Loucy (cell line): ENCODE measurements at regions not wholly inside any gene's neighbourhood (a gene's known extent, or its start where the extent isn't known, plus 50 kb on each side); places are given as distances from the start of the nearest gene placed in this dataset.

ENCODE experiments used
- H2AFZ ChIP-seq: fragments of 200-600 bp; sonication (generic); 2 replicates; pipeline ENCODE4 v1.6.0; 2016; ENCODE audit warnings: antibody characterized with exemption, mild to moderate bottlenecking, low read length, moderate library complexity
- H3F3A ChIP-seq: fragments of 200-600 bp; 2 replicates; pipeline ENCODE4 v1.6.0; 2016; ENCODE audit warnings: antibody characterized with exemption, low read depth, mild to moderate bottlenecking
- H3K27me3 ChIP-seq: fragments of 200-600 bp; sonication (generic); 2 replicates; pipeline ENCODE4 v1.6.1; 2014; ENCODE audit warnings: low read length, mild to moderate bottlenecking; ENCODE audit not compliant: insufficient read depth, poor library complexity, severe bottlenecking
- H3K36me3 ChIP-seq: fragments of 200-600 bp; sonication (generic); 2 replicates; pipeline ENCODE4 v1.6.1; 2016; ENCODE audit warnings: low read length; ENCODE audit not compliant: insufficient read depth
- H3K4me1 ChIP-seq: fragments of 200-600 bp; sonication (generic); 2 replicates; pipeline ENCODE4 v1.5.1; 2014; ENCODE audit warnings: low read length, mild to moderate bottlenecking; ENCODE audit not compliant: insufficient read depth, poor library complexity, severe bottlenecking
- H3K4me2 ChIP-seq: fragments of 200-600 bp; sonication (generic); 2 replicates; pipeline ENCODE4 v1.6.0; 2014; ENCODE audit warnings: antibody characterized with exemption, low read length, low read depth, mild to moderate bottlenecking; ENCODE audit not compliant: poor library complexity, severe bottlenecking
- H3K4me3 ChIP-seq: fragments of 200-600 bp; sonication (generic); 2 replicates; pipeline ENCODE4 v1.5.1; 2014; ENCODE audit warnings: low read length, mild to moderate bottlenecking, mixed read lengths; ENCODE audit not compliant: poor library complexity, severe bottlenecking
- H3K79me2 ChIP-seq: fragments of 200-600 bp; sonication (generic); 2 replicates; pipeline ENCODE4 v1.6.1; 2014; ENCODE audit warnings: low read length; ENCODE audit not compliant: insufficient read depth
- H3K9ac ChIP-seq: fragments of 200-600 bp; sonication (generic); 2 replicates; pipeline ENCODE4 v1.6.0; 2014; ENCODE audit warnings: mild to moderate bottlenecking, low read depth, low read length, moderate library complexity; ENCODE audit not compliant: poor library complexity, severe bottlenecking
- H3K9me2 ChIP-seq: fragments of 200-600 bp; sonication (generic); replicated peaks from 2 replicates; pipeline ENCODE4 v1.6.1; 2016; ENCODE audit warnings: low read depth, low read length, mixed read lengths
- H3K9me3 ChIP-seq: fragments of 200-600 bp; sonication (generic); 2 replicates; pipeline ENCODE4 v1.6.1; 2014; ENCODE audit warnings: mild to moderate bottlenecking, antibody characterized with exemption, low read length, low read depth; ENCODE audit not compliant: insufficient read depth
- H4K20me1 ChIP-seq: fragments of 200-600 bp; sonication (generic); 2 replicates; pipeline ENCODE4 v1.6.0; 2014; ENCODE audit warnings: antibody characterized with exemption, low read length, mild to moderate bottlenecking; ENCODE audit not compliant: insufficient read depth, poor library complexity, severe bottlenecking
- CTCF ChIP-seq: fragments of 200-600 bp; sonication (generic); conservative IDR thresholded peaks from 2 replicates; pipeline ENCODE4 v1.5.1; 2014; ENCODE audit warnings: mild to moderate bottlenecking, antibody characterized with exemption, low read length
- EZH2phosphoT487 ChIP-seq: fragments of 200-600 bp; IDR thresholded peaks from 2 replicates; pipeline ENCODE4 v1.6.1; 2018; ENCODE audit warnings: antibody characterized with exemption, mild to moderate bottlenecking, moderate library complexity, borderline replicate concordance

DNA sequence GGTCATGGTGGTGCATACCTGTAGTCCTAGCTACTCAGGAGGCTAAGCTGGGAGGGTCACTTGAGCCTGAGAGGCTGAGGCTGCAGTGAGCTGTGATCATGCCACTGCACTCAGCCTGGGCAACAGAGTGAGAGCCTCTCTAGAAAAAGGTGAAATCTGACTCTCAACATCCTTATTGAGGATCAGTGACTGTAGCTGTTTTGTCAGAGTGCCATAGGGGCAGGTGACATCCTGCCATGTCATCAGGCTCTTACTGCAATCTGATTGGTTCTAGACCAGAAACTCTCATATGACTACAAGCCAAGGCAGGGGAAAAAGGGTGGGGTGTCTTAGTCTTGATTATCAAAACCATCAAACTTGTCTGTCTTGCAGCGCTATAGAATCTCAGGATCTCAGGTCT lies 62.8 kb upstream of the NGF start:
- H4K20me1 ChIP-seq, result no peaks in the 10 kb centered on the region
- no peaks in the 10 kb centered on the region for H3K4me1 ChIP-seq
- no peak overlapping the region for H3K4me3 ChIP-seq
- no peaks in the 10 kb centered on the region for H3K36me3 ChIP-seq
- no peak overlapping the region for H3K9ac ChIP-seq
- no peak overlapping the region for H3K4me2 ChIP-seq
- no peak overlapping the region for H2AFZ ChIP-seq
- no peak for TF ChIP-seq EZH2phosphoT487
- no peak for TF ChIP-seq CTCF
- H3F3A ChIP-seq, result no peaks in the 10 kb centered on the region
- no peaks in the 10 kb centered on the region for H3K79me2 ChIP-seq
- no peaks in the 10 kb centered on the region for H3K9me2 ChIP-seq
- no peaks in the 10 kb centered on the region for H3K27me3 ChIP-seq
- H3K9me3 ChIP-seq, result no peaks in the 10 kb centered on the region

- H3K79me2 ChIP-seq, result no peaks in the 10 kb centered on the region
- TF ChIP-seq EZH2phosphoT487, result no peak
- no peak for TF ChIP-seq CTCF
- no peaks in the 10 kb centered on the region for H3K36me3 ChIP-seq
- no peaks in the 10 kb centered on the region for H3K4me1 ChIP-seq
- no peaks in the 10 kb centered on the region for H3K9me2 ChIP-seq
- no peaks in the 10 kb centered on the region for H3F3A ChIP-seq
- H3K27me3 ChIP-seq, result no peaks in the 10 kb centered on the region
- H2AFZ ChIP-seq, result no peak overlapping the region
- no peaks in the 10 kb centered on the region for H4K20me1 ChIP-seq
- H3K4me2 ChIP-seq, result no peak overlapping the region
- no peaks in the 10 kb centered on the region for H3K9me3 ChIP-seq
- H3K9ac ChIP-seq, result no peak overlapping the region
- H3K4me3 ChIP-seq, result no peak overlapping the region
These were observed 62.4 kb upstream of the NGF start for GRCh38 chr1:115400426-115400825.

GRCh38 chr1:115398745-115399144 lies 60.7 kb upstream of the NGF start:
- Histone ChIP-seq H3F3A (no peaks in the 10 kb centered on the region), H3K79me2 (no peaks in the 10 kb centered on the region), H3K4me2 (no peak overlapping the region), H3K36me3 (no peaks in the 10 kb centered on the region), H3K9me3 (no peaks in the 10 kb centered on the region), H3K27me3 (no peaks in the 10 kb centered on the region), H4K20me1 (no peaks in the 10 kb centered on the region), H3K9me2 (no peaks in the 10 kb centered on the region), H3K9ac (no peak overlapping the region), H3K4me3 (no peak overlapping the region), H2AFZ (no peak overlapping the region), H3K4me1 (no peaks in the 10 kb centered on the region)
- TF ChIP-seq EZH2phosphoT487, result no peak
